WERI-Rb-1 (cell line): ENCODE measurements at regions not wholly inside any gene's neighbourhood (a gene's known extent, or its start where the extent isn't known, plus 50 kb on each side); places are given as distances from the start of the nearest gene placed in this dataset.

Source experiments
- DNase-seq: peaks from one replicate; pipeline ENCODE4 v3.0.0-alpha.2; 2020
- H3K27ac ChIP-seq: fragments of 250-450 bp; sonication (Bioruptor Pico); 2 replicates; pipeline ENCODE4 v1.5.1; 2020; ENCODE audit warnings: mild to moderate bottlenecking, moderate library complexity
- H3K27me3 ChIP-seq: fragments of 250-450 bp; sonication (Bioruptor Pico); 2 replicates; pipeline ENCODE4 v1.5.1; 2021; ENCODE audit warnings: mild to moderate bottlenecking, low read depth, moderate library complexity; ENCODE audit not compliant: insufficient read depth, severe bottlenecking
- H3K36me3 ChIP-seq: fragments of 250-450 bp; sonication (Bioruptor Pico); 2 replicates; pipeline ENCODE4 v1.5.1; 2020; ENCODE audit warnings: mild to moderate bottlenecking, moderate library complexity
- H3K4me3 ChIP-seq: 2 replicates; pipeline ENCODE4 v1.5.1; 2011; ENCODE audit warnings: low read depth, mild to moderate bottlenecking, control low read depth, low read length
- H3K9me3 ChIP-seq: fragments of 250-450 bp; sonication (Bioruptor Pico); 2 replicates; pipeline ENCODE4 v1.5.1; 2021; ENCODE audit warnings: mild to moderate bottlenecking, moderate library complexity; ENCODE audit not compliant: severe bottlenecking
- CTCF ChIP-seq: IDR thresholded peaks from 2 replicates; pipeline ENCODE4 v1.5.1; 2011; ENCODE audit warnings: low read depth, mild to moderate bottlenecking, control low read depth, inconsistent platforms, low read length

GRCh38 chr9:108680946-108681345 is 174.8 kb downstream of the ACTL7B start:
- Histone ChIP-seq H3K27ac (no peak overlapping the region), H3K9me3 (no peaks in the 10 kb centered on the region), H3K27me3 (no peaks in the 10 kb centered on the region), H3K4me3 (no peak overlapping the region), H3K36me3 (no peaks in the 10 kb centered on the region; the same call in none of the 2 replicates)
- DNase-seq = no peak
- no peak for TF ChIP-seq CTCF

GRCh38 chr9:108677776-108678175 is 178.0 kb downstream of the ACTL7B start:
- Histone ChIP-seq H3K4me3 (no peak overlapping the region), H3K27me3 (no peaks in the 10 kb centered on the region), H3K36me3 (peaks cover 7% of the 10 kb centered on the region), H3K27ac (no peak overlapping the region), H3K9me3 (no peaks in the 10 kb centered on the region)
- DNase-seq = no peak
- TF ChIP-seq CTCF = no peak

- H3K4me3 ChIP-seq = no peak overlapping the region
- DNase-seq = no peak
- H3K27me3 ChIP-seq = no peaks in the 10 kb centered on the region
- no peak overlapping the region for H3K27ac ChIP-seq
- H3K36me3 ChIP-seq = peaks cover 21% of the 10 kb centered on the region
- no peak for TF ChIP-seq CTCF
- H3K9me3 ChIP-seq = no peaks in the 10 kb centered on the region
Measured at GRCh38 chr9:108676355-108676754, 179.4 kb downstream of the ACTL7B start.

- H3K36me3 ChIP-seq = peaks cover 26% of the 10 kb centered on the region
- no peak for TF ChIP-seq CTCF
- no peaks in the 10 kb centered on the region for H3K9me3 ChIP-seq
- H3K27ac ChIP-seq = no peak overlapping the region
- no peak overlapping the region for H3K4me3 ChIP-seq
- no peaks in the 10 kb centered on the region for H3K27me3 ChIP-seq
- no peak for DNase-seq
Measured at GRCh38 chr9:108675708-108676107, 180.1 kb downstream of the ACTL7B start.

- Histone ChIP-seq H3K4me3 (no peak overlapping the region), H3K9me3 (no peaks in the 10 kb centered on the region), H3K36me3 (peaks cover 34% of the 10 kb centered on the region), H3K27me3 (no peaks in the 10 kb centered on the region), H3K27ac (no peak overlapping the region)
- DNase-seq = no peak
- no peak for TF ChIP-seq CTCF
Measured at GRCh38 chr9:108674766-108675530, 180.8 kb downstream of the ACTL7B start.

GRCh38 chr9:108673386-108673785 is 182.4 kb downstream of the ACTL7B start:
- Histone ChIP-seq H3K27me3 (no peaks in the 10 kb centered on the region), H3K9me3 (no peaks in the 10 kb centered on the region), H3K4me3 (no peak overlapping the region), H3K27ac (no peak overlapping the region), H3K36me3 (peaks cover 45% of the 10 kb centered on the region)
- TF ChIP-seq CTCF = no peak
- no peak for DNase-seq
